ENCODE measurements at regions not wholly inside any gene's neighbourhood (a gene's known extent, or its start where the extent isn't known, plus 50 kb on each side); places are given as distances from the start of the nearest gene placed in this dataset.

DNA sequence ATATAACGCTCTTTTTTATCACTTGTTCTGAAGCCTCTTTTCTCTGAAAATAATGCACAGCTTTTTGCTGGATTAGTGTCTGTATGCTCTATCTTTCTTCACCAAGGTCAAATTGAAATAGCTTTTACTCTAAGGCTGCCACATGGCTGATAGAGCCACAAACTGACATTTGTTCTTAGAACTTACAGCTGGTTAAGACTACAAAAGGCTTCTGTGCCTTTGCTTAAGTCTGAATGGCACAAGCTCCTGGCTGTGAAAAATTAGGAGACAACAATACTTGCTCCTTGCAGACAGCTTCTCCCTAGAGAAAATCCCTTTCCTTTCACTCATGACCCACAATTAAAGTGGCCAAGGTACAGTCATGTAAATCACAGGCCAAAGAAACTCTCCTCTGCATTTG lies 515.3 kb downstream of the DSC3 start:
- no peak for TF ChIP-seq POLR2A (IDR thresholded peaks at IDR 0.05)
- TF ChIP-seq, protein P1, sequence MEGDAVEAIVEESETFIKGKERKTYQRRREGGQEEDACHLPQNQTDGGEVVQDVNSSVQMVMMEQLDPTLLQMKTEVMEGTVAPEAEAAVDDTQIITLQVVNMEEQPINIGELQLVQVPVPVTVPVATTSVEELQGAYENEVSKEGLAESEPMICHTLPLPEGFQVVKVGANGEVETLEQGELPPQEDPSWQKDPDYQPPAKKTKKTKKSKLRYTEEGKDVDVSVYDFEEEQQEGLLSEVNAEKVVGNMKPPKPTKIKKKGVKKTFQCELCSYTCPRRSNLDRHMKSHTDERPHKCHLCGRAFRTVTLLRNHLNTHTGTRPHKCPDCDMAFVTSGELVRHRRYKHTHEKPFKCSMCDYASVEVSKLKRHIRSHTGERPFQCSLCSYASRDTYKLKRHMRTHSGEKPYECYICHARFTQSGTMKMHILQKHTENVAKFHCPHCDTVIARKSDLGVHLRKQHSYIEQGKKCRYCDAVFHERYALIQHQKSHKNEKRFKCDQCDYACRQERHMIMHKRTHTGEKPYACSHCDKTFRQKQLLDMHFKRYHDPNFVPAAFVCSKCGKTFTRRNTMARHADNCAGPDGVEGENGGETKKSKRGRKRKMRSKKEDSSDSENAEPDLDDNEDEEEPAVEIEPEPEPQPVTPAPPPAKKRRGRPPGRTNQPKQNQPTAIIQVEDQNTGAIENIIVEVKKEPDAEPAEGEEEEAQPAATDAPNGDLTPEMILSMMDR (IDR thresholded peaks at IDR 0.05) = no peak

All from heart left ventricle (tissue), 13 donors.